Progenitor cell of endocrine pancreas (in vitro differentiated cells): ENCODE measurements at regions not wholly inside any gene's neighbourhood (a gene's known extent, or its start where the extent isn't known, plus 50 kb on each side); places are given as distances from the start of the nearest gene placed in this dataset.
"Not testable (repeated sequence)": the region's sequence is repeated elsewhere in the genome, so short reads cannot be mapped to it uniquely, and the experiment has no call there.

Experiments
- DNase-seq: peaks from one replicate; pipeline ENCODE4 v3.0.0; 2021; ENCODE audit warnings: low spot score; ENCODE audit not compliant: unreplicated experiment
- H3K27ac Mint-ChIP-seq: 2 replicates; pipeline ENCODE4 v1.8.0; 2021; ENCODE audit warnings: mild to moderate bottlenecking, moderate library complexity, mixed read lengths
- H3K27me3 Mint-ChIP-seq: 2 replicates; pipeline ENCODE4 v1.8.0; 2021; ENCODE audit warnings: mixed read lengths
- H3K36me3 Mint-ChIP-seq: 2 replicates; pipeline ENCODE4 v1.8.0; 2022; ENCODE audit warnings: mixed read lengths; ENCODE audit not compliant: insufficient read depth
- H3K4me1 Mint-ChIP-seq: 2 replicates; pipeline ENCODE4 v1.8.0; 2021; ENCODE audit warnings: low read depth, mixed read lengths
- H3K4me3 Mint-ChIP-seq: 2 replicates; pipeline ENCODE4 v1.8.0; 2021; ENCODE audit warnings: low read depth, mild to moderate bottlenecking, moderate library complexity, mixed read lengths
- H3K9me3 Mint-ChIP-seq: 2 replicates; pipeline ENCODE4 v1.8.0; 2021; ENCODE audit warnings: low read depth, mixed read lengths
- CTCF ChIP-seq: fragments of 200-600 bp; sonication (generic); IDR thresholded peaks from one replicate; pipeline ENCODE4 v1.5.0; 2021; ENCODE audit warnings: antibody characterized with exemption, mild to moderate bottlenecking; ENCODE audit not compliant: unreplicated experiment

- H3K9me3 Mint-ChIP-seq = no peaks in the 10 kb centered on the region
- peaks cover 1% of the 10 kb centered on the region for H3K4me1 Mint-ChIP-seq
- H3K27ac Mint-ChIP-seq = no peak overlapping the region
- TF ChIP-seq CTCF = no peak
- H3K36me3 Mint-ChIP-seq = no peaks in the 10 kb centered on the region
- DNase-seq = no peak
- H3K27me3 Mint-ChIP-seq = no peaks in the 10 kb centered on the region
- no peak overlapping the region for H3K4me3 Mint-ChIP-seq
These were observed 706.1 kb downstream of the ROBO2 start for GRCh38 chr3:77746048-77746447.

- no peak for DNase-seq
- TF ChIP-seq CTCF = no peak
- Mint-ChIP-seq H3K4me1 (peaks cover 1% of the 10 kb centered on the region), H3K36me3 (no peaks in the 10 kb centered on the region), H3K4me3 (no peak overlapping the region), H3K27me3 (no peaks in the 10 kb centered on the region), H3K9me3 (no peaks in the 10 kb centered on the region), H3K27ac (no peak overlapping the region)
These were observed 707.0 kb downstream of the ROBO2 start for GRCh38 chr3:77746892-77747291.

DNA sequence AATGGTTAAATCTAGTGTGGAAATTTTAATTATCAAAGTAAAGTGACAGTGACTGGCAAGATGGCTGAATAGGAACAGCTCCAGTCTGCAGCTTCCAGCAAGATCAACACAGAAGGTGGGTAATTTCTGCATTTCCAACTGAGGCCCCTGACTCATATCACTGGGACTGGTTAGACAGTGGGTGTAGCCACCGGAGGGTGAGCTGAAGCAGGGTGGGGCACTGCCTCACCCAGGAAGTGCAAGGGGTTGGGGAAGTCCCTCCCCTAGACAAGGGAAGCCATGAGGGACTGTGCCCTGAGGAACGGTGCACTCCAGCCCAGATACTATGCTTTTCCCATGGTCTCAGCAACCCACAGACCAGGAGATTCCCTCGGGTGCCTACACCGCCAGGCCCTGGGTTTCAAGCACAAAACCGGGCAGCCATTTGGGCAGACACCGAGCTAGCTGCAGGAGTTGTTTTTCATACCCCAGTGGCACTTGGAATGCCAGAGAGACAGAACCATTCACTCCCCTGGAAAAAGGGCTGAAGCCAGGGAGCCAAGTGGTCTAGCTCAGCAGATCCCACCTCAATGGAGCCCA is 716.6 kb downstream of the ROBO2 start:
- not testable (repeated sequence) for H3K36me3 Mint-ChIP-seq, DNase-seq, H3K4me3 Mint-ChIP-seq, H3K27me3 Mint-ChIP-seq, H3K27ac Mint-ChIP-seq, H3K4me1 Mint-ChIP-seq
- H3K9me3 Mint-ChIP-seq = peaks cover 28% of the 10 kb centered on the region

GRCh38 chr3:77772459-77772858 is 732.6 kb downstream of the ROBO2 start:
- Mint-ChIP-seq H3K27me3 (no peaks in the 10 kb centered on the region), H3K27ac (no peak overlapping the region), H3K4me3 (no peak overlapping the region), H3K9me3 (peaks cover 9% of the 10 kb centered on the region), H3K36me3 (peaks cover 2% of the 10 kb centered on the region), H3K4me1 (no peaks in the 10 kb centered on the region)
- no peak for TF ChIP-seq CTCF
- DNase-seq = no peak

DNA sequence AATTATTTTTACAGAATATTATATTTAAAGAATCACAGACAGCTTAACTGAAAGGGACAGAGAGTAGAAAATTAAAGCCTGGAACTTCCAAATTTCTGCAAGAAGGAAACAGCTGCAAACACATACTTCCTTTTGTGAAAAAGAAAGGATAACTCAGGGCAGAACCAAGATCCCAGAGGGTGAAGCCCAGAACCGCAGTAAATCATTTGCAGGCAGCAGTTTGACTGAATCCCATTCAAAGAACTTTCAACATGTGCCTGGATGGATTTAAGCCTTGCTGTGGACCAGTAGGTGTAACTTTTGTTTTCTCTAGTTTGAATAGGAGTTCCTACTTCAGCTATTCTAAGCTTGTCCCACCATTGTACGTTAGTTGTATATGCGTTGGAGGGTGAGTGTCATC is 733.2 kb downstream of the ROBO2 start:
- H3K4me3 Mint-ChIP-seq = no peak overlapping the region
- no peaks in the 10 kb centered on the region for H3K27me3 Mint-ChIP-seq
- peaks cover 9% of the 10 kb centered on the region for H3K9me3 Mint-ChIP-seq
- TF ChIP-seq CTCF = no peak
- DNase-seq = no peak
- no peak overlapping the region for H3K27ac Mint-ChIP-seq
- H3K36me3 Mint-ChIP-seq = peaks cover 2% of the 10 kb centered on the region
- H3K4me1 Mint-ChIP-seq = no peaks in the 10 kb centered on the region

- TF ChIP-seq CTCF = no peak
- H3K4me1 Mint-ChIP-seq = peaks cover 3% of the 10 kb centered on the region
- H3K36me3 Mint-ChIP-seq = no peaks in the 10 kb centered on the region
- no peaks in the 10 kb centered on the region for H3K27me3 Mint-ChIP-seq
- peaks cover 11% of the 10 kb centered on the region for H3K9me3 Mint-ChIP-seq
- no peak for DNase-seq
- no peak overlapping the region for H3K27ac Mint-ChIP-seq
- no peak overlapping the region for H3K4me3 Mint-ChIP-seq
These were observed 740.5 kb downstream of the ROBO2 start for GRCh38 chr3:77780278-77780996.
